IPS-NIHi11 (cell line): ENCODE measurements at regions not wholly inside any gene's neighbourhood (a gene's known extent, or its start where the extent isn't known, plus 50 kb on each side); places are given as distances from the start of the nearest gene placed in this dataset.
"Not testable (repeated sequence)": the region's sequence is repeated elsewhere in the genome, so short reads cannot be mapped to it uniquely, and the experiment has no call there.

Experiments
- DNase-seq: peaks from one replicate; pipeline ENCODE4 v3.0.0; 2012; ENCODE audit warnings: mixed read lengths, low spot score

DNA sequence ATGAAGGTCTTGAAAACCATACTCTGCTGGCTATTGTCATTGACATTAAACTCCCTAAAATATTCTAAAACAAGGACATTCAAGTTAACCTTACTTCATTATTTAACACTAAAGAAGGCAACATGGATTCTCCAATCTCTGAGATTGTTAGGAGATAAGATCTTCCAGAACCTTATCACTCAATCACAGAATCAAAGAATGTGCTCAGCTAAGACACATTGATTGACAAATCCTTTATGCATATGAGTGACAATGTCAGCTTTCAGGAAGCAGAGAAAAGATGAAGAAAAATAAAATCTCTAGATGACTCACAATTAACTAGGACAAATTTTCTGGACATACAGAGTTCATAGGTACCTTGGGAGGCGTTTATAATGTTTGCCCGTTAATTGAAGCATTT lies 787.2 kb downstream of the TSN start:
- no peak for DNase-seq

DNA sequence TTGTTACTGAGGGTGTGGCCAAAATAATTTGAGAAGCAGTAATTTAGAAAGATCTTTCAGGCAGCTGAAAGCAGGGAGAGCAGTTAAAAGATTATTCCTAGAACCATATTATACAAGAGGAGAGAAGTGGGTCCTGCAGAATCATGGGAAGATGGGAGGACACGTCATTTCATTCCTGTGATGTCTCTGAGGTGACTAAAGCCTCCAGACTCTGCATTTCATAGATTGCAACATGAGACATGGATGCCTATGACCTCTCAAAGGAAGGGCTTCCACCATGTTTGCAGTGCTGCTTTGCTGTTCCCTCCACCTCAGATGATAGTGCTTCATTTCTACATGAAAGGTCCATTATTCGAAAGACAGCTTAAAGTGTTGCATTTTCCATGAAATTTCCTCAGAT lies 788.4 kb downstream of the TSN start:
- no peak for DNase-seq

DNA sequence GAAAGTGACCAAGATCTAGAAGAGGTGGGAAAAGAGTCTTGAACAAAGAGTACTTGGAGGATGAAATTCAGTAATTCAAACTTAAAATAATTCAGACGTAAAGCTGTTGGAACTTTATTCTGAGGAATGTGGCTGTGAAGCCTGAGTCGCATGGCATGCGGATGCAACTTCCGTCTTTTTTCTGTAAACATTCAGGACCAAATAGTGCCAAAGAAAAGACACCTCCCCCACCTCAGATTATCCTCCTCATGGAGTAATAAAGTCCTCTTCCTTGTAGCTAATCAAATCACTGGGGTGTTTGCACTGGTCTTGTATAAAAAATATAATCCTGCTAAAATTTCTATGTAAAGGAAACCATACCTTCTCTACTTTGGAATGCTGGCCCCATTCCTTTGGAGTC lies 790.4 kb downstream of the TSN start:
- no peak for DNase-seq

DNA sequence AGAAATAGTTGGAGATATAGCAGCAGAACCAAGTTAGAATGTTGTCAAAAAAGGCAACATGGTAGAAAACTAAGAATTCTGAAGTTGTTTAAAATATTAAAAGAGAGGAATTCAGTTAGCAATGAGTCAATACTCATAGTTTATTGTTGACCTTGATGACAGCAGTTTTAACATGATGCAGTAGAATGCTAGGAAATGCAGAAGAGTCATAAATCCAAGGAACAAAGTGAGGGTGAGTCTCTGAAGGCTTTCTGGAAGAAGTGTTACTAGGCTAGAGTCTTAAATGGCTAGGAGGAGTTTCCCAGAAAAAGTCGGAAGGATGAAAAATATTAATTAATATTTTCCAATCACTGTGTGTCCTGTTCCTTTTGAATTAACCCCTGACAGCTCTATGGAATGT lies 807.3 kb downstream of the TSN start:
- no peak for DNase-seq

DNA sequence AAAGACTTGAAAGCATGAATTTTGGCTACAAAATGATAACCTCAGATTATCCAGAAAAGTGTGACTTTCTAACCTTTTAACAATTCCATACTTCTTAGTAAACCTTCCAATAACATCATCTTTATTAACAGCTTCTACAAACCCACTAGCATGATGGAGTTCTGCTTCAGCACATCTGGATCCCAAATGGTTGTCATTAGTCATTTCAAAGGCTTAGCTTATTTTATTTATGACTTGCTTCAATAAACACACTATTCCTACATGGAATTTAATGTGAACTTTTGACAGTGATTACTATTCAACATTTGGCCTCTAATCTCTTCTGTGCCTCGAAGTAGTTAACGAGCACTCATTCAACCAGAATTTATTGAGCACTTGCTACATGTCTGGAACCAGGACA lies 808.3 kb downstream of the TSN start:
- DNase-seq = no peak

DNA sequence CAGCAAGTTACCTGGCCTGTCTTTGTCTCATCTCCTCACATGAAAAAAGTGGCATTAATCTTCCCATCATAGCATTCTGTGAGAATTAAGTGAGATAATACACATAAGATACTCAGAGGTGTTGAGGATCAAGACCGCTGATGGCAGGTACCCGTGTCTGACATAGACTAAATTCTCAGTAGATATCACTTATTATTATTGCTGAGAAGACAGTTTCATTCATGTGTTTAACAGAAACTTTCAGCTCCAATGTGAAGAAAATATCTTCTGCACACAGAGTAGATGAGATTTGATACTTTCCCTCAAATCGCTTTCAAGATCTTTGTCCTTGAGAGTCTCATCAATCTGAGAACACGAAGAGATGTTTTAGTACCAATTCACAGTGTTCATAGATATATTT lies 809.4 kb downstream of the TSN start:
- DNase-seq = no peak

DNA sequence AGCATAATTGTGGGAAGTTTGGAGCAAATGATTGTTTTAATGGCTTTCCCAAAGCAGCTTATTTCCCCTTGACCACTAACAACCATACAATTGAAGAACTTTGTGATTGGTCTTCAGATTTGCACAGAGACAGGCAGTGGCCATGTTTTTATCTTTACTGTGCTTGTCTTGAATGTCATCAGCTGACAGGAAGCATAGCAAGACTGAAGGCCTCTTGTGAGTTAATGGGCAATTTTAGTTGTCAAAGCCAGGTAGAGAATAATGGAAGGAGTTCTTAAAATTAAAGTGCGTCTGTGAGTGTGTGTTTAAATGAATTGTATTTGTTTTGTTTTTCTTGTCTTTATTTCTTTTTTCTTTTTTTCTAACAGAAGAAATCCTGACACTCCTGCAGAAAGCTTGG lies 809.9 kb downstream of the TSN start:
- no peak for DNase-seq

DNA sequence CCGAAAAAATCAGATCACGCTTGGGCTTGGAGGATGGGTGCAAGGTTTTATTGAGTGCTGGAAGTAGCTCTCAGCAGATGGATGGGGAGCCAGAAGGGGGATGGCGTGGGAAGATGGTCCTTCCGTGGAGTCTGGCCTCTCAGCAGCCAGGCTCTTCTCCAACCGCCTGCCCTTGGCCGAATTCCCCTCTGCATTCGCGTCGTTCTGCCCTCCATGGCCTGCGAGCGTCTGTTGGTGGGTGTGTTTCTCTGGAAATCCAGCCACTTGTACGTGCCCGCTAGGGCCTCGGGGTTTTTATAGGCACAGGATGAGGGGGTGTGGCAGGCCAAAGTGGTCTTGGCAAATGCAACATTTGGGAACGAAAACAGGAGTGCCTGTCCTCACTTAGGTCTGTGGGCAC lies 815.2 kb downstream of the TSN start:
- no peak for DNase-seq

DNA sequence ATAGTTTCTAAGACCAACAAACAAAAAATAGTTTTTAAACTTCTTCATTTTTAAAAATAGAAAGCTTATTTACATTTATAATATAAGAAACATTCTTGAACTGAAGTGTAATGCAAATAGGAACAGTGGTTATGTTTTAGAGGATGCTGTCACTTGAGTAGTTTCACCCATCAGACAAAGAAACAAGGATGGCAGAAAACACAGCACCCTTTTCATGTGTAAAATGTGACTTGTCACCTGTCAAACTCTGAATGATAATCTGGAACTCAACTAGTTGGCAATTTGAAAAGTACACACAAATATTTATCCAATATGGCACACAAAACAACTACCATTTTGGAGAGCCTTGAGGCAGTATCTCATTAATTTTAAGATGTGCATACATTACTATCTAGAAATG lies 816.0 kb downstream of the TSN start:
- DNase-seq = not testable (repeated sequence)

DNA sequence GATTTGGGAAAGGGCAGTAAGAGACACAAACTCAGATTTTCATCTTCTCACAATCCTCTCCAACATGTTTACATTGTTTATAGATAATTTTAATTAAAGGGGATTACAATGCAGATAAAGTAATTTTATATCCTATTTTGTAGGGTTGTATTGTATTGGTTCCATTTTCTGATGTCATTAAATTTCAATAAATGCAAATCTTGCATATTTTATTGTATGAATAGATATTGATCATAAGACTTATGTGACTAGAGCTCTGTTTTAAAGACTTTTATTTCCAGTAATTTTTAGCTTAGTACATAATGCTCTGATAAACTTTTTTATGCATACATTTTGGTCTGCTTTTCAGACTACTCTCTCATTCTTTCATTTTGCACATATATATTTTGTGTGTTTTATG lies 819.6 kb downstream of the TSN start:
- DNase-seq = no peak

DNA sequence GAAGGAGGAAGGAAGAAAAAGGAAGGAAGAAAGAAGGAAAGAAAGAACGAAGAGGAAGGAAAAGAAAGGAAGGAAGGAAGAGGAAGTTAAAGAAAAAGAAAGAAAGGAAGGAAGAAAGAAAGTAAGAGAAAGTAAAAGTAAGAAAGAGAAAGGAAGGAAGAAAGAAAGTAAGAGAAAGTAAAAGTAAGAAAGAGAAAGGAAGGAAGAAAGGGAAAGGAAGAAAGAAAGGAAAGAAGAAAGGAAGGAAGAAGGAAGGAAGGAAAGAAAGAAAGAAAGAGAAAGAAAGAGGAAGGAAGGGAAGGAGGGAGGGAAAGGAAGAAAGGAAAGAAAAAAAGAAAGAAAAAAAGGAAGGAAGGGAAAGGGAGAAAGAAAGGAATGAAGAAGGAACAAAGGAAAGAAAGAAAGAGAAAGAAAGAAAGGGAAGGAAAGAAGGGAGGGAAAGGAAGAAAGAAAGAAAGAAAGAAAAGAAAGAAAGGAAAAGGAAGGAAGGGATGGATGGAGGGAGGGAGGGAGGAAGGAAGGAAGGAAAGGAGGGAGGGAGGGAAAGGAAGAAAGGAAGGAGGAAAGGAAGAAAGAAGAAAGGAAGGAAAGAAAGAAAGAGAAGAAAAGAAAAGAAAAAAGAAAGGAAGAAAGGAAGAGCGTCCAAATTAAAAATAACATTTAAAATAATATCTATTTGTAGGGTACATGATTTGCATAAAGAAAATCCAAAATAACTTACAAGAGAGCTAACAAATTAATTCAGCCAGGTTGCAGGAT lies 827.9 kb downstream of the TSN start:
- DNase-seq = no peak

DNA sequence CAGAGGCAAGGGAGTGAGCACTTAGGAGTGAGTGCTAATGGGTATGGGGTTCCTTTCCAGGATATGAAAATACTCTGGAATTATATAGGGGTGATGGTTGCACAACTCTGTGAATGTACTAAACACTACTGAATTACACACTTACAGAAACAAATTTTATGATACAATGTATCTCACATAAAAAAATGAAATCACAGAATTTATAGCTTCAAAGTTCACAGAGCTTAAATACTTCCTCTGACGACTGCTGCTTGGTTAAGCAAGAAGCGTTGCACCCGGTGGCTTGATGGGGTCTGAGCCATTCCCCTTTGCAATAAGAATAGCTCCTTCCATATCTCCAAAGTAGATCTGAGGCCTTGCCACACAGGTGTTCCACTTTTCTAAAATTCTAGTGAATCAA lies 835.1 kb downstream of the TSN start:
- DNase-seq = no peak

DNA sequence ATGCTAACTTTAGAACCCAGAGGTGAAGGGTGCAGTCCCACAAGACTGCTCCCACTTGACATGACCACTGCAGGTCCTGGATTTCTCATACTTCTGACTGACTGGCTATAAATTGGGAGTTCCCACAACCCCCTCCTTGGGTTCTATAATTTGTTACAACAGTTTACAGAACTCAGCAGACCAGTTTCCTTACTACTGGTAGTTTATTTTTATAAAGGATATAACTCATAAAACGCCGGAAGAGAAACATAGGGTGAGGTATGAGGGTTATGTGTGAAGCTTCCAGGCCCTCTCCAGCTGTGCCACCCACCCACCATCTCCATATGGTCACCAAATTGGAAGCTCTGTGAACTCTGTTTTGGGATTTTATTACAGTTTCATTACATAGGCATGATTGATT lies 839.6 kb downstream of the TSN start:
- DNase-seq = no peak

DNA sequence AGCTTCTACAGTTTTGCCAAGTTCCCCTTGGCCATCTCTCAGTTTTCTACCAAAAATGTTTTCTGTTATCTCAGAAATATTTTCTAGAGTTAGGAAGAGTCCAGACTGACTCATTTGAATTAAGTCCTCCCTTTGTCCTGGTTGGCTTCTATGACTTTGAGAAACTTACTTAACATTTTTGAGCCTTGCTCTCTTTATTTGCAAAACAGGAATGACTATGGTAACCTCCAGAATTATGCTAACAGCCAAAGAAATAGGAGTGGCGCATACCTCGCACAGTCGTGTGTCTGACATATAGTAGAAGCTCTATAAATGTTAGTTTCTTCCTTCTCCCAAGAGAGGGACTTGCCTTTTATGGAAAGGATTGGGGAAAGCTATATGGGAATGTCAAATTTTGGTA lies 841.1 kb downstream of the TSN start:
- DNase-seq = no peak

DNA sequence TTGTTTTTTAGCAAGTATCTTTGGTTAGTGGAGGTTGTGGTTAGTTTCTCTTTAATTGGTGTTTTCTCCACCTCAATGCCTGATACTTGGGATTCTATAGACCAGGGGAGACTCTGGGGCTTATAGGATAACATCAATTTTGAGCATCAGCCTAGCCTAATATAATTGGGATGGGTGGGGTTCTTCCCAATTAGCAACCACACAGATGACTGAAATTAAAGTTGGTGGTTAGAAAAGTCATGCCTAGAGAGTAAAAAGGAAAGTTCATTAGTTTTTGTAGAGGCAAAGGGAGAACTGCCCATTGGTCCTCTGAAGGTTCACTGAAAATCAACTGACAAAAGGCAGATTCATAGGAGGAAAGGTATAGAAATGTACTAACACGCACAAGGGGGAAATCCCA lies 843.3 kb downstream of the TSN start:
- no peak for DNase-seq

DNA sequence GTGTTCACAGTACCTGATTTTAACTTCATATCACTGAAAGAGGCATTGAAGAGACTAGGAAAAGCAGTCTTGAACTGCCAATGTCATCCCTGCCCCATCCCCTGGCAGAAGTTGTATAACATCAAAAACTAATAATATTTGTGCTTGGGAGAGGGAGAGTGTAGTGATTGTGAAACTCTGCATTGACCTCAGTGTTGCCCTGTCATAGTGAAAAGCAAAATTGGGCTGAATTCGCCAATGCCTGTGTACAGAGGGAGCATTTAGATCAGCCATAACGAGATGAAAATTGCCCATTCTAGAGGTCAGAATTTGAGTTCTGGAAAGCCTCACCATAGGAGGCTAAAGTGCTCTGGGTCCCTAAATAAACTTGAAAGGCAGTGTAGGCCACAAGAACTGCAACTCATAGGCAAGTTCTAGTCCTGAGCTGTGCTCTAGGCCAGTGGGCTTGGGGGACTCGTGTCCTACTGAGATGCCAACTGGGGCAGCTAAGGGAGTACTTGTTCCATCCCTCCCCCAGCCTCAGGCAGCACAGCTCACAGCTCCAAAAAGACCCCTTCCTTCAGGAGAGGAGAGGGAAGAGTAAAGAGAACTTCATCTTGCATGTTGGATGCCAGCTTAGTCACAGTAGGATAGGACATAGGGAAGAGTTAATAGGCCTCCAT lies 855.6 kb downstream of the TSN start:
- no peak for DNase-seq

DNA sequence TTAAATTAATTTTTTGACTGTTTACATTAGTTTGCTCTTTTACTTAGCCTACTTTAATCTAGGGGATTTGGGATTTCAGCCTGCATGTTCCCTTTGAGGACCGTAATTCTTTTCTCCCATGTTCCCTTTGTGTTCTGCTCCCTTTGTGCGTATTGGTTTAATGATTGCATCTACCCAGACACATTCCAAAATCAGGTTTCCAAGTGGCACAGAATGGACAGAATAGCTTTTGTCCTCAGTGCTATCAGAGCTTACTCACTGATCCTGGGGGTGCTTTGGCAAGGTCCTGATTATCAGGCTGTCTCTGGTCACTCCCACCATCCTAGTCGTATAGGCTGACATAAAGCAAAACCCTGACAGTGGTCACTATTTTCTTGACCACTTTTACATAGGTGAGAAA lies 867.5 kb downstream of the TSN start:
- no peak for DNase-seq

DNA sequence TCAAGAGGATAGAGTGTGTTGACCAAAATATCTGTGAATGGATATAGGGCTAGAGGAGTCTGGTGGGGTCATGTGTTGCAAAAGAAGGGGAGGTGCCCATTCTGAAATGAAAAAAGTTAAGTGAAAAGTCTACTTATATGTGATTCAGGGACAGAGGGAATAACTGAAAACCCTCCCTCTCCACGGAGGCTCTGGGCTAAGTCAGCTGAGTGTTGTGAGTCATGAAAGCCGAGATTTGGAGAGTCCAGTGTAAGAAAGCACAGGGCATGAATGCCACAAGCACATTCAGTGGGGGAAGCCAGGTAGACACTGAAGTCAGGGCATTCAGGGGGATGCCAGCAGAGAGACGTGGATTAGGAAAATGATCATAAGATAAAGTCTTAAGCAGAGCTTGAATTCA lies 871.9 kb downstream of the TSN start:
- DNase-seq = no peak

DNA sequence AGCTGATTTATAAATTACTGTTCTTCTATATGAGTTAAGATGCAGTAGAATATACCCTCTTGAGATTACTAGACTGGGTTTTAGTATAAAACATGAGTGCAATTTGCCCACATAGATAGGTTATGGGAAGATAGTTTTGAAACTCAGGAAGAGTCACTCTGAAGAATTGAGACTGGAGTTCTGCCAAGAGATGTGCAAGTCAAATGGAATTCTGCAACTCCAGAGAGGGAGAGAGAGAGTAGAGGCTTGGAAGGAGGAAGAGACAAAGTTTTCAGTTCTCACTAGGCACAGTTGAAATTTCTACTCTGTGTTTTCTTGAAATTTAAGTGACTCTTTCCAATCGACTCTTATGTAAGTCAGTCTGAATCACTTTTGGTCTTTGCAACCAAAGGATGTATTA lies 878.8 kb downstream of the TSN start:
- DNase-seq = no peak

DNA sequence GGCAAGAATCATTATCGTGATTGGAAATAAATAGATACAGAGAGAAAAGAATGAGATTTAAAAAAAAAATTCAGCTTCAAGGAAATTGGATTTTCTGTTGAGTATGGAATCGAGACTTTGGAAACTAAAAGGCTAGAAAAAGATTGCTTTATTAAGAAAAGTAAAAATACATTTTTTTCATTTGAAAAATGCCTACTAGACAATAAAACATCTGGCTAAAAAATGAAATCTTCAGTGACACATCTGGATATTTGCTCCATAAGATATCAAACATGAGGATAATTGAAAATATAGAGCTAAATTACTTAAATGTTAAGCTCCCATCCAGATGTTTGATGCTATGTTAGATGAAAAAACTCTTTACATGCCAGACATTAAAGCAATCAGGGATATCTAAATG lies 879.5 kb downstream of the TSN start:
- DNase-seq = no peak

DNA sequence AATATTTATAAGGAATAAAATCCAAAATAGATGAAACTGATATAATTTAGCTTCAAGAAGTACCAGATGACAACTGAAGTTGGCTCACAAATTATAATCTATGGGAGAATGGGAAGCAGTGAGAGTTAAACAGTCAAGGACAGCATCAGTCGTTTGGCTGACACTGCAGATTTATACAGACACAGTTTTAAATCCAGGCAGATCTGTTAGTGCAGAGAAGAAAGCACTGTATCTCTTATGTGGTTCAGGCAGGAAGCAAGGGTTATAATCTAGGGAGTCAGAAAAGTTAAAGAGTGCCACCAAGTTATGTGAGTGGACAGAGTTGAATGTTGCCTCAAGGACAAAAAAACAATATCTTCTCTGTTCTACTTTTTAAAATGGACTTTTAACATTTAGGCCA lies 880.2 kb downstream of the TSN start:
- no peak for DNase-seq

DNA sequence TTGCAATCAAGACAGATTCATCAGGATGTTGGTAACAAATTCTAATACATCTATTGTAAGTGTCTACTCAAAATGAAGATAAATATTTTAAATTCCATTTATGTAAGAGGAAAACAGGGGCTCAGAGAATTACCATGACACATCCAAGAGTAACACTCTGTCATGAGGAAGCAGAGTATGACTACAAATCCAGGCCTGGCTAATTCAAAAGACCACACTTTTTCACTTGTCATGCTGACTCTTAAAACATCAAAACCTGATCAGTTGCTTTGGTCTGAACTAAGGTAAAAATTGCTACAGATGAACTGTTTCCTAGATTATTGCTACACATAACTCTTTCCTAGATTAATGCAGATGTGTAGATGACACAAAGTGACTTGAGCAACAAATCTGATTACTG lies 880.6 kb downstream of the TSN start:
- no peak for DNase-seq

DNA sequence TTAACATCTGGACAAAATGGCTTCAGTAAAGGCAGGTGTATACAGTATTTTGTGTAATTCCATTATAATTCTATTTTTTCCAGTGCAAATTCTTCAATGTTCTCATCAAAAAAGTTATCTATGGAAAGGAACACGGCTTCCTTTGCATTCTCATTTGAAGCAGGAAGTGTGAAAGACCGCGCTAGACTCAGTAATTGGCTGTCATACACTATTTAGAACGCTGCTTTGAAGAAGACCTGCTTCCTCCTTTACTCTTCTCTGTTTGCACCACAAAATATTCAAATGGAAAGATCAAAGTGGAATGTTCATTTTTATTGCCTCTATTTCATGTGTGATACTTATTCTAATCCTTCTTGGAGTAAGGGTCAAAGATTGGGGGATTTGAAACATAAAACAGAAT lies 883.7 kb downstream of the TSN start:
- DNase-seq = no peak

DNA sequence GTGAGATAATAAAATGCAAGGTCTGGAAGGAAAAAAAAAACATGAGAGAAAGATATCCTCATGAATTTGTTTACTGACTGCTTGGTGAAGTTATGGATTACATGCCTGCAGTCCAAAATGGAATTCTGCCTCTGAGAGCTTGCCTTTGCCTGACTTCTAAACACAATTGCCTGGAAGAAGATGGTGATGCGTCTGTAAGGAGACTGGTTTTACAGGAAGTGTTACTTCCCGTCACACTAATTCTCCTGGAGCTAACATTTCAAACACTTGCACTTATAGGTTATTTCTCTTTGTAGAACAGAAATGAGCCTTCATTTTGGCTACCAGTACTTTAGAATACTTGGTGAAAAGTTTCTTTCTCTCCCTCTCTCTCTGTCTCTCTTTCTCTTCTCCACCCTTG lies 884.3 kb downstream of the TSN start:
- no peak for DNase-seq
